ENCODE measurements at regions not wholly inside any gene's neighbourhood (a gene's known extent, or its start where the extent isn't known, plus 50 kb on each side); places are given as distances from the start of the nearest gene placed in this dataset.

DNA sequence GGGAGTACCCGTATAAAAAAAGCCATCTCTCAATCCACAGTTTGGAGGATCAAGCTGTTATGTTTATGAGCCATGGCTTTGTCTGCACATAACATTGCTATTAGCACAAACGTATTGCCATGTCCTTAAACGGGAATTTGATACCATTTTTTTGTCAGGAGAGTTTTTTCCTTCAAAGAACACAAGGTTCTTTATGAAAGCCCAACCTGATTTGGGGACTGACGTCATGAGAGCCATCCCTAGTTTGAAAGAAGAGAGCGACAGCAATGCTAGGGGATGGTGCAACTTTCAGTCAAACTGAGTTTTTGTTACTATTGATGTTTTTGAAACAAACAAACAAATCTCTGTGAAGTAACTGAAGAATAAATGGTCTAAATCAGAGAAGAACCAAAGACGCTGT is 376.6 kb downstream of the EIPR1 start:
- no peaks in the 10 kb centered on the region for H3K36me3 ChIP-seq (ENCODE audit: control insufficient read depth, insufficient read depth, low read length)
- 2% methylated on average over 6 of the region's 6 CpGs for WGBS (ENCODE audit: insufficient coverage, low coverage, missing lambda C conversion rate)
- no peak overlapping the region for H3K9ac ChIP-seq (ENCODE audit: insufficient read depth in 1 of 2, low read depth in 2 of 2, low read length in 2 of 2)
- H3K4me1 ChIP-seq (replicated peaks in 1 of 2; ENCODE audit: control insufficient read depth in 2 of 2, insufficient read depth in 2 of 2, low read length in 2 of 2): no peaks in the 10 kb centered on the region
- H4K20me1 ChIP-seq (replicated peaks; ENCODE audit: control insufficient read depth, insufficient read depth, low read length): no peaks in the 10 kb centered on the region
- peaks cover 8 to 17% of the 10 kb centered on the region in 2 experiments; a peak in 4 of 5 replicates for H3K27me3 ChIP-seq (ENCODE audit: control insufficient read depth in 2 of 2, insufficient read depth in 2 of 2, low read length in 2 of 2)
- H3K79me2 ChIP-seq (ENCODE audit: control insufficient read depth, insufficient read depth, low read length): no peaks in the 10 kb centered on the region
- DNase-seq (ENCODE audit: extremely low read depth in 1 of 4, low spot score in 3 of 4) (no peak), FAIRE-seq (no peak), ATAC-seq (no peak)
- ChIA-PET CTCF (ENCODE audit: low intra/inter-chr PET ratio) (no interaction called here), POLR2A (no interaction called here)
- H3K27ac ChIP-seq (ENCODE audit: extremely low read depth, low read depth, low read length): no peak overlapping the region
- TF ChIP-seq, protein P1, sequence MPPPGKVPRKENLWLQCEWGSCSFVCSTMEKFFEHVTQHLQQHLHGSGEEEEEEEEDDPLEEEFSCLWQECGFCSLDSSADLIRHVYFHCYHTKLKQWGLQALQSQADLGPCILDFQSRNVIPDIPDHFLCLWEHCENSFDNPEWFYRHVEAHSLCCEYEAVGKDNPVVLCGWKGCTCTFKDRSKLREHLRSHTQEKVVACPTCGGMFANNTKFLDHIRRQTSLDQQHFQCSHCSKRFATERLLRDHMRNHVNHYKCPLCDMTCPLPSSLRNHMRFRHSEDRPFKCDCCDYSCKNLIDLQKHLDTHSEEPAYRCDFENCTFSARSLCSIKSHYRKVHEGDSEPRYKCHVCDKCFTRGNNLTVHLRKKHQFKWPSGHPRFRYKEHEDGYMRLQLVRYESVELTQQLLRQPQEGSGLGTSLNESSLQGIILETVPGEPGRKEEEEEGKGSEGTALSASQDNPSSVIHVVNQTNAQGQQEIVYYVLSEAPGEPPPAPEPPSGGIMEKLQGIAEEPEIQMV (tag; conservative IDR thresholded peaks at IDR 0.05; ENCODE audit: low read depth): no peak
- no peak for TF ChIP-seq NONO (IDR thresholded peaks at IDR 0.05; ENCODE audit: low read depth in 2 of 2, low read length in 1 of 2)
- TF ChIP-seq, protein P2, sequence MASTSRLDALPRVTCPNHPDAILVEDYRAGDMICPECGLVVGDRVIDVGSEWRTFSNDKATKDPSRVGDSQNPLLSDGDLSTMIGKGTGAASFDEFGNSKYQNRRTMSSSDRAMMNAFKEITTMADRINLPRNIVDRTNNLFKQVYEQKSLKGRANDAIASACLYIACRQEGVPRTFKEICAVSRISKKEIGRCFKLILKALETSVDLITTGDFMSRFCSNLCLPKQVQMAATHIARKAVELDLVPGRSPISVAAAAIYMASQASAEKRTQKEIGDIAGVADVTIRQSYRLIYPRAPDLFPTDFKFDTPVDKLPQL (IDR thresholded peaks at IDR 0.05; ENCODE audit: extremely low read depth, insufficient read length): no peak
- TF ChIP-seq POLR2AphosphoS5 (IDR thresholded peaks at IDR 0.05; ENCODE audit: control insufficient read depth, insufficient read depth, low read depth, low read length): no peak
- TF ChIP-seq KDM2B (CRISPR knock-in tag; IDR thresholded peaks at IDR 0.05): no peak
- no peak for TF ChIP-seq HMG20A (CRISPR knock-in tag; conservative IDR thresholded peaks at IDR 0.05)
- TF ChIP-seq ADNP (tag; IDR thresholded peaks at IDR 0.05): no peak
- no peak for TF ChIP-seq RBM22 (IDR thresholded peaks at IDR 0.05; ENCODE audit: low read depth, low read length, poor library complexity, severe bottlenecking)
- no peak for TF ChIP-seq TGIF2 (CRISPR knock-in tag; IDR thresholded peaks at IDR 0.05)
- TF ChIP-seq, protein P3, sequence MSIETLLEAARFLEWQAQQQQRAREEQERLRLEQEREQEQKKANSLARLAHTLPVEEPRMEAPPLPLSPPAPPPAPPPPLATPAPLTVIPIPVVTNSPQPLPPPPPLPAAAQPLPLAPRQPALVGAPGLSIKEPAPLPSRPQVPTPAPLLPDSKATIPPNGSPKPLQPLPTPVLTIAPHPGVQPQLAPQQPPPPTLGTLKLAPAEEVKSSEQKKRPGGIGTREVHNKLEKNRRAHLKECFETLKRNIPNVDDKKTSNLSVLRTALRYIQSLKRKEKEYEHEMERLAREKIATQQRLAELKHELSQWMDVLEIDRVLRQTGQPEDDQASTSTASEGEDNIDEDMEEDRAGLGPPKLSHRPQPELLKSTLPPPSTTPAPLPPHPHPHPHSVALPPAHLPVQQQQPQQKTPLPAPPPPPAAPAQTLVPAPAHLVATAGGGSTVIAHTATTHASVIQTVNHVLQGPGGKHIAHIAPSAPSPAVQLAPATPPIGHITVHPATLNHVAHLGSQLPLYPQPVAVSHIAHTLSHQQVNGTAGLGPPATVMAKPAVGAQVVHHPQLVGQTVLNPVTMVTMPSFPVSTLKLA (conservative IDR thresholded peaks at IDR 0.05): no peak
- no peak for TF ChIP-seq KAT2B (IDR thresholded peaks at IDR 0.05; ENCODE audit: low read depth, low read length)
- TF ChIP-seq, protein P4, sequence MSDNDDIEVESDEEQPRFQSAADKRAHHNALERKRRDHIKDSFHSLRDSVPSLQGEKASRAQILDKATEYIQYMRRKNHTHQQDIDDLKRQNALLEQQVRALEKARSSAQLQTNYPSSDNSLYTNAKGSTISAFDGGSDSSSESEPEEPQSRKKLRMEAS (CRISPR knock-in tag; IDR thresholded peaks at IDR 0.05): no peak
- TF ChIP-seq, protein P5, sequence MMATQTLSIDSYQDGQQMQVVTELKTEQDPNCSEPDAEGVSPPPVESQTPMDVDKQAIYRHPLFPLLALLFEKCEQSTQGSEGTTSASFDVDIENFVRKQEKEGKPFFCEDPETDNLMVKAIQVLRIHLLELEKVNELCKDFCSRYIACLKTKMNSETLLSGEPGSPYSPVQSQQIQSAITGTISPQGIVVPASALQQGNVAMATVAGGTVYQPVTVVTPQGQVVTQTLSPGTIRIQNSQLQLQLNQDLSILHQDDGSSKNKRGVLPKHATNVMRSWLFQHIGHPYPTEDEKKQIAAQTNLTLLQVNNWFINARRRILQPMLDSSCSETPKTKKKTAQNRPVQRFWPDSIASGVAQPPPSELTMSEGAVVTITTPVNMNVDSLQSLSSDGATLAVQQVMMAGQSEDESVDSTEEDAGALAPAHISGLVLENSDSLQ (IDR thresholded peaks at IDR 0.05): no peak
- no peak overlapping the region for H2AFZ ChIP-seq (ENCODE audit: low read depth, low read length)
- H3K9me1 ChIP-seq (ENCODE audit: control insufficient read depth, insufficient read depth, low read length): no peaks in the 10 kb centered on the region
- no peak overlapping the region for H3K4me3 ChIP-seq
- H3K4me2 ChIP-seq (ENCODE audit: insufficient read depth, low read length): no peak overlapping the region
- intact Hi-C loops (cut with micrococcal nuclease) (no loop called here), in situ Hi-C loops (cut with MboI) (no loop called here)
- no TSS peak for BruUV-seq (replicated peaks)
- no peaks in the 10 kb centered on the region for H3K9me3 ChIP-seq (replicated peaks; ENCODE audit: control insufficient read depth, insufficient read depth, low read depth, low read length)

All from K562 (cell line).